BJ (cell line): ENCODE measurements at regions not wholly inside any gene's neighbourhood (a gene's known extent, or its start where the extent isn't known, plus 50 kb on each side); places are given as distances from the start of the nearest gene placed in this dataset.

ENCODE experiments used
- CTCF ChIA-PET: fragments of 350-600 bp; formaldehyde crosslinking; extraction: SDS; loops from one replicate; lab custom pipeline; 2021; ENCODE audit warnings: antibody characterized with exemption, inconsistent platforms; lab: Yijun Ruan, JAX
- POLR2A ChIA-PET: fragments of 300-600 bp; sonication (Branson Sonifier 250); formaldehyde crosslinking; extraction: SDS; loops from one replicate; lab custom pipeline; 2021; ENCODE audit warnings: antibody characterized with exemption; lab: Charles Lee
- DNase-seq: peaks from one replicate; pipeline ENCODE4 v3.0.0-alpha.2; 2011; ENCODE audit warnings: low read depth
- H3K27me3 ChIP-seq: 2 replicates; pipeline ENCODE4 v1.6.0; 2011; ENCODE audit warnings: low read length; ENCODE audit not compliant: control insufficient read depth, insufficient read depth
- H3K36me3 ChIP-seq: 2 replicates; pipeline ENCODE4 v1.5.1; 2011; ENCODE audit warnings: low read length; ENCODE audit not compliant: control insufficient read depth, insufficient read depth
- H3K4me3 ChIP-seq: 2 replicates; pipeline ENCODE4 v1.5.1; 2011; ENCODE audit warnings: low read depth, mild to moderate bottlenecking, control low read depth, low read length
- CTCF ChIP-seq: IDR thresholded peaks from 2 replicates; pipeline ENCODE4 v1.5.1; 2011; ENCODE audit warnings: low read depth, mild to moderate bottlenecking, control low read depth, inconsistent platforms, low read length, moderate library complexity; ENCODE audit not compliant: insufficient read depth

- no peak for DNase-seq
- no peak for TF ChIP-seq CTCF
- no peak overlapping the region for H3K4me3 ChIP-seq
- ChIA-PET POLR2A (no interaction called here), CTCF (no interaction called here)
- no peaks in the 10 kb centered on the region for H3K27me3 ChIP-seq
- H3K36me3 ChIP-seq, result no peaks in the 10 kb centered on the region
These were observed 399.4 kb upstream of the CELF4 start for GRCh38 chr18:37964885-37965571.

GRCh38 chr18:37963837-37964236 lies 398.2 kb upstream of the CELF4 start:
- no peaks in the 10 kb centered on the region for H3K36me3 ChIP-seq

GRCh38 chr18:37962316-37962966 lies 396.8 kb upstream of the CELF4 start:
- Histone ChIP-seq H3K4me3 (no peak overlapping the region), H3K27me3 (no peaks in the 10 kb centered on the region), H3K36me3 (no peaks in the 10 kb centered on the region)
- TF ChIP-seq CTCF, result no peak
- DNase-seq, result no peak
- ChIA-PET POLR2A (no interaction called here), CTCF (no interaction called here)

More at GRCh38 chr18:37963837-37964236, 398.2 kb upstream of the CELF4 start:
- ChIA-PET POLR2A (no interaction called here), CTCF (no interaction called here)
- no peak for TF ChIP-seq CTCF
- H3K4me3 ChIP-seq, result no peak overlapping the region
- DNase-seq, result no peak
- H3K27me3 ChIP-seq, result no peaks in the 10 kb centered on the region

GRCh38 chr18:37958499-37958898 lies 392.9 kb upstream of the CELF4 start:
- CTCF ChIA-PET, result no interaction called here
- Histone ChIP-seq H3K27me3 (no peaks in the 10 kb centered on the region), H3K4me3 (no peak overlapping the region), H3K36me3 (no peaks in the 10 kb centered on the region)
- TF ChIP-seq CTCF, result no peak
- POLR2A ChIA-PET, result no interaction called here
- DNase-seq, result no peak

- H3K27me3 ChIP-seq, result no peaks in the 10 kb centered on the region
- CTCF ChIA-PET, result no interaction called here
- no peaks in the 10 kb centered on the region for H3K36me3 ChIP-seq
- TF ChIP-seq CTCF, result no peak
- POLR2A ChIA-PET, result no interaction called here
- DNase-seq, result no peak
- no peak overlapping the region for H3K4me3 ChIP-seq
These were observed 391.3 kb upstream of the CELF4 start for GRCh38 chr18:37956902-37957301.
